GM12878 (cell line): ENCODE measurements at regions not wholly inside any gene's neighbourhood (a gene's known extent, or its start where the extent isn't known, plus 50 kb on each side); places are given as distances from the start of the nearest gene placed in this dataset.

Experiments
- ATAC-seq: fragments of 200-7000 bp; cut with Tn5 transposase; 3 replicates; pipeline ENCODE4 v1.9.1; 2020; ENCODE audit warnings: mild to moderate bottlenecking, moderate library complexity
- BruUV-seq: library from RNA; stranded (reverse); fragments of 400-500 nt; replicated peaks from 2 replicates; lab custom pipeline; 2021; lab: Mats Ljungman, UMichigan
- CTCF ChIA-PET: fragments of 300-600 bp; sonication (Branson Sonifier 250); formaldehyde crosslinking; extraction: SDS; loops from one replicate; lab custom pipeline; 2021; ENCODE audit warnings: inconsistent platforms; lab: Yijun Ruan, JAX
- POLR2A ChIA-PET: fragments of 350-600 bp; formaldehyde crosslinking; extraction: SDS; loops from one replicate; lab custom pipeline; 2021; ENCODE audit warnings: inconsistent platforms; lab: Charles Lee
- RAD21 ChIA-PET: fragments of 300-600 bp; sonication (Branson Sonifier 250); formaldehyde crosslinking; loops from one replicate; lab custom pipeline; 2023; ENCODE audit warnings: antibody characterized with exemption; ENCODE audit not compliant: unreplicated experiment; lab: Charles Lee
- SMC1A ChIA-PET: fragments of 300-600 bp; sonication (Branson Sonifier 250); formaldehyde crosslinking; loops from one replicate; lab custom pipeline; 2023; ENCODE audit not compliant: unreplicated experiment, uncharacterized antibody; lab: Charles Lee
- DNase-seq: peaks from one replicate; pipeline ENCODE4 v3.0.0-alpha.2; 2011; ENCODE audit warnings: low read depth, low spot score
- FAIRE-seq: peaks from 3 replicates; lab custom pipeline; 2011; peaks lifted over from hg19 to GRCh38; lab: Jason Lieb, UNC
- H2AFZ ChIP-seq: 2 replicates; pipeline ENCODE4 v1.6.0; 2011; ENCODE audit warnings: low read depth, low read length, control low read depth; ENCODE audit not compliant: control insufficient read depth
- H3K27ac ChIP-seq: 2 replicates; pipeline ENCODE4 v1.5.1; 2011; ENCODE audit warnings: control low read depth; ENCODE audit not compliant: control insufficient read depth, insufficient read depth
- H3K27me3 ChIP-seq, 2 experiments: replicated peaks in 1 of 2; 2 replicates each; pipeline versions ENCODE4 v1.6.0 to v1.6.1; 2011; ENCODE audit warnings: low read length in 1 of 2; ENCODE audit not compliant: control insufficient read depth in 2 of 2, insufficient read depth in 2 of 2
- H3K36me3 ChIP-seq, 2 experiments: 2 replicates each; pipeline ENCODE4 v1.5.1; 2011; ENCODE audit warnings: low read length in 1 of 2; ENCODE audit not compliant: control insufficient read depth in 2 of 2, insufficient read depth in 2 of 2
- H3K4me1 ChIP-seq: 2 replicates; pipeline ENCODE4 v1.6.1; 2011; ENCODE audit warnings: mild to moderate bottlenecking, low read length, moderate library complexity, mixed read lengths; ENCODE audit not compliant: control insufficient read depth, insufficient read depth
- H3K4me2 ChIP-seq: 2 replicates; pipeline ENCODE4 v1.6.0; 2011; ENCODE audit warnings: control low read depth; ENCODE audit not compliant: control insufficient read depth, insufficient read depth
- H3K4me3 ChIP-seq: fragments of 200-600 bp; sonication (generic); 2 replicates; pipeline ENCODE4 v1.5.1; 2016
- H3K79me2 ChIP-seq: 2 replicates; pipeline ENCODE4 v1.6.0; 2011; ENCODE audit warnings: low read length; ENCODE audit not compliant: control insufficient read depth, insufficient read depth
- H3K9ac ChIP-seq: 2 replicates; pipeline ENCODE4 v1.8.0; 2011; ENCODE audit warnings: low read length, control low read depth, mixed read lengths; ENCODE audit not compliant: control insufficient read depth, insufficient read depth
- H3K9me3 ChIP-seq: replicated peaks from 3 replicates; pipeline ENCODE4 v1.5.1; 2011; ENCODE audit warnings: mild to moderate bottlenecking, low read length; ENCODE audit not compliant: control insufficient read depth, insufficient read depth
- H4K20me1 ChIP-seq: 2 replicates; pipeline ENCODE4 v1.6.0; 2011; ENCODE audit not compliant: control insufficient read depth, insufficient read depth
- BACH1 ChIP-seq: fragments of 450-650 bp; IDR thresholded peaks from 2 replicates; pipeline ENCODE4 v1.6.1; 2017; ENCODE audit warnings: mild to moderate bottlenecking, borderline replicate concordance
- HDAC2 ChIP-seq: fragments of 200-600 bp; sonication (generic); IDR thresholded peaks from 2 replicates; pipeline ENCODE4 v1.6.1; 2017
- KLF5 ChIP-seq: fragments of 450-650 bp; IDR thresholded peaks from 2 replicates; pipeline ENCODE4 v1.6.1; 2014; ENCODE audit warnings: mild to moderate bottlenecking; ENCODE audit not compliant: partially characterized antibody
- MEF2B ChIP-seq: fragments of 450-650 bp; IDR thresholded peaks from 2 replicates; pipeline ENCODE4 v1.6.1; 2018; ENCODE audit warnings: mild to moderate bottlenecking, moderate library complexity; ENCODE audit not compliant: partially characterized antibody, poor library complexity, severe bottlenecking
- RAD51 ChIP-seq: fragments of 450-650 bp; IDR thresholded peaks from 2 replicates; pipeline ENCODE4 v1.6.1; 2016; ENCODE audit warnings: moderate library complexity, mild to moderate bottlenecking, inconsistent platforms
- SKIL ChIP-seq: fragments of 450-650 bp; IDR thresholded peaks from 2 replicates; pipeline ENCODE4 v1.6.1; 2017; ENCODE audit warnings: mild to moderate bottlenecking, low read depth, inconsistent platforms; ENCODE audit not compliant: poor library complexity, severe bottlenecking
- YY1 ChIP-seq: IDR thresholded peaks from 2 replicates; pipeline ENCODE4 v1.6.1; 2011; ENCODE audit warnings: low read depth, mild to moderate bottlenecking, low read length
- ZBTB11 ChIP-seq: fragments of 450-650 bp; formaldehyde crosslinking; IDR thresholded peaks from 2 replicates; pipeline ENCODE4 v1.5.0; 2022; ENCODE audit warnings: mild to moderate bottlenecking, missing genetic modification characterization
- ZNF207 ChIP-seq: fragments of 450-650 bp; IDR thresholded peaks from 2 replicates; pipeline ENCODE4 v1.6.1; 2014; ENCODE audit warnings: antibody characterized with exemption, mild to moderate bottlenecking, borderline replicate concordance
- ZNF274 ChIP-seq: IDR thresholded peaks from one replicate; pipeline ENCODE4 v1.8.0; 2011; ENCODE audit not compliant: insufficient read length, insufficient read depth
- ZNF622 ChIP-seq: fragments of 450-650 bp; IDR thresholded peaks from 2 replicates; pipeline ENCODE4 v1.6.1; 2017; ENCODE audit warnings: mild to moderate bottlenecking, inconsistent platforms
- WGBS: methylation state at CpG from one replicate; pipeline ENCODE4 v1.1.6; 2016; ENCODE audit warnings: low lambda C conversion rate; ENCODE audit not compliant: insufficient replicate concordance, insufficient coverage; ENCODE audit errors: missing lambda C conversion rate; 5-methylcytosine and 5-hydroxymethylcytosine counted together
- in situ Hi-C: fragments of 300-500 bp; cut with MboI; formaldehyde crosslinking; loops from 9 replicates; pipeline ENCODE4 v1.14.3; 2018; ENCODE audit warnings: mixed read lengths
- intact Hi-C: fragments of 100-400 bp; cut with micrococcal nuclease; formaldehyde crosslinking; loops from one replicate; pipeline ENCODE4 v1.14.2; 2022; ENCODE audit not compliant: unreplicated experiment

GRCh38 chrX:34227804-34228203 is 95.7 kb upstream of the FAM47A start:
- ChIA-PET CTCF (interaction anchor here (0.6 kb wide), 1 partner anchor 375 kb away, joined by 3 read pairs; no protein-coding TSS in a partner anchor), SMC1A (no interaction called here), POLR2A (no interaction called here), RAD21 (no interaction called here)
- H3K9ac ChIP-seq: no peak overlapping the region
- no peaks in the 10 kb centered on the region for H3K9me3 ChIP-seq
- BruUV-seq: no TSS peak
- H3K27ac ChIP-seq: no peak overlapping the region
- no peak for TF ChIP-seq HDAC2
- no peak for TF ChIP-seq ZNF207
- no peak for TF ChIP-seq KLF5
- no peak for TF ChIP-seq ZNF622
- TF ChIP-seq MEF2B: no peak
- no peak for TF ChIP-seq RAD51
- TF ChIP-seq ZBTB11 (CRISPR knock-in tag): no peak
- no peak for TF ChIP-seq BACH1
- TF ChIP-seq SKIL: no peak
- no peak for TF ChIP-seq ZNF274
- TF ChIP-seq YY1: no peak
- no peaks in the 10 kb centered on the region for H3K4me1 ChIP-seq
- DNase-seq: no peak
- no peaks in the 10 kb centered on the region for H3K36me3 ChIP-seq
- no peak overlapping the region for H3K4me2 ChIP-seq
- no peaks in the 10 kb centered on the region for H3K27me3 ChIP-seq
- no peak for FAIRE-seq
- H3K79me2 ChIP-seq: no peaks in the 10 kb centered on the region
- in situ Hi-C loops: no loop called here
- intact Hi-C loops: no loop called here
- H3K4me3 ChIP-seq: no peak overlapping the region
- no peak for ATAC-seq
- no peak overlapping the region for H2AFZ ChIP-seq
- 17% methylated on average over 2 of the region's 2 CpGs for WGBS
- H4K20me1 ChIP-seq: no peaks in the 10 kb centered on the region
